GM23338 (cell line): ENCODE measurements at regions not wholly inside any gene's neighbourhood (a gene's known extent, or its start where the extent isn't known, plus 50 kb on each side); places are given as distances from the start of the nearest gene placed in this dataset.

ENCODE experiments used
- ATAC-seq: fragments of 200-7000 bp; cut with Tn5 transposase; 3 replicates; pipeline ENCODE4 v1.9.1; 2020
- DNase-seq: peaks from one replicate; pipeline ENCODE4 v3.0.0-alpha.2; 2015; ENCODE audit warnings: low spot score
- H2AFZ ChIP-seq: fragments of 200-600 bp; sonication (generic); 2 replicates; pipeline ENCODE4 v1.8.0; 2016; ENCODE audit warnings: antibody characterized with exemption, mild to moderate bottlenecking, moderate library complexity
- H3F3A ChIP-seq: fragments of 200-600 bp; sonication (generic); replicated peaks from 2 replicates; pipeline ENCODE4 v1.8.0; 2017; ENCODE audit warnings: antibody characterized with exemption, mixed run types, low read depth
- H3K27ac ChIP-seq: fragments of 200-600 bp; sonication (generic); 2 replicates; pipeline ENCODE4 v1.6.1; 2016; ENCODE audit warnings: low read depth
- H3K27me3 ChIP-seq: fragments of 200-600 bp; sonication (generic); 2 replicates; pipeline ENCODE4 v1.8.0; 2016; ENCODE audit warnings: mild to moderate bottlenecking, mixed run types, moderate library complexity; ENCODE audit not compliant: insufficient read depth
- H3K36me3 ChIP-seq: fragments of 200-600 bp; sonication (generic); 2 replicates; pipeline ENCODE4 v1.8.0; 2016; ENCODE audit warnings: mild to moderate bottlenecking; ENCODE audit not compliant: insufficient read depth
- H3K4me1 ChIP-seq: fragments of 200-600 bp; sonication (generic); 2 replicates; pipeline ENCODE4 v1.8.0; 2016; ENCODE audit warnings: mild to moderate bottlenecking, moderate library complexity; ENCODE audit not compliant: insufficient read depth
- H3K4me2 ChIP-seq: fragments of 200-600 bp; sonication (generic); 2 replicates; pipeline ENCODE4 v1.7.1; 2017; ENCODE audit warnings: mixed run types
- H3K4me3 ChIP-seq: fragments of 200-600 bp; sonication (generic); 2 replicates; pipeline ENCODE4 v1.6.1; 2016; ENCODE audit warnings: mixed run types
- H3K79me2 ChIP-seq: fragments of 200-600 bp; sonication (generic); replicated peaks from 2 replicates; pipeline ENCODE4 v1.8.0; 2017; ENCODE audit warnings: mild to moderate bottlenecking; ENCODE audit not compliant: insufficient read depth
- H3K9me2 ChIP-seq: fragments of 200-600 bp; sonication (generic); 2 replicates; pipeline ENCODE4 v1.8.0; 2017; ENCODE audit not compliant: insufficient read depth
- H4K20me1 ChIP-seq: fragments of 200-600 bp; sonication (generic); replicated peaks from 2 replicates; pipeline ENCODE4 v1.8.0; 2017; ENCODE audit warnings: mild to moderate bottlenecking; ENCODE audit not compliant: insufficient read depth
- H3K27ac Mint-ChIP-seq: 2 replicates; pipeline ENCODE4 v1.8.0; 2020; ENCODE audit warnings: inconsistent platforms, mild to moderate bottlenecking, moderate library complexity, mixed read lengths
- H3K27me3 Mint-ChIP-seq: 3 replicates; pipeline ENCODE4 v1.8.0; 2022; ENCODE audit warnings: low read depth, mild to moderate bottlenecking, moderate library complexity, mixed read lengths, inconsistent platforms; ENCODE audit not compliant: insufficient read depth, poor library complexity
- H3K36me3 Mint-ChIP-seq: 3 replicates; pipeline ENCODE4 v1.8.0; 2021; ENCODE audit warnings: low read depth, mild to moderate bottlenecking, inconsistent platforms, moderate library complexity, mixed read lengths
- H3K4me1 Mint-ChIP-seq: 3 replicates; pipeline ENCODE4 v1.8.0; 2020; ENCODE audit warnings: mild to moderate bottlenecking, inconsistent platforms, mixed read lengths
- H3K4me3 Mint-ChIP-seq: 3 replicates; pipeline ENCODE4 v1.8.0; 2021; ENCODE audit warnings: moderate library complexity, mild to moderate bottlenecking, inconsistent platforms, mixed read lengths
- H3K9me3 Mint-ChIP-seq: 3 replicates; pipeline ENCODE4 v1.8.0; 2020; ENCODE audit warnings: moderate library complexity, mild to moderate bottlenecking, inconsistent platforms, mixed read lengths
- CREB1 ChIP-seq: fragments of 250-450 bp; sonication (Bioruptor Pico); IDR thresholded peaks from 2 replicates; pipeline ENCODE4 v1.5.0; 2020; ENCODE audit warnings: low read depth, mild to moderate bottlenecking, moderate library complexity
- CTCF ChIP-seq, 2 experiments: fragments of 200-600 bp in 1 of 2; sonication (generic) in 1 of 2; conservative IDR thresholded peaks; 2 replicates each; pipeline versions ENCODE4 v1.5.1 to v1.6.1; 2016 to 2017; ENCODE audit warnings: antibody characterized with exemption in 2 of 2, low read depth in 2 of 2, mild to moderate bottlenecking in 2 of 2, moderate library complexity in 1 of 2
- ETS1 ChIP-seq: IDR thresholded peaks from 2 replicates; pipeline ENCODE4 v1.6.1; 2016; ENCODE audit warnings: antibody characterized with exemption
- EZH2 ChIP-seq: fragments of 200-600 bp; sonication (generic); IDR thresholded peaks from one replicate; pipeline ENCODE4 v1.8.0; 2017; ENCODE audit warnings: antibody characterized with exemption, mild to moderate bottlenecking, low read depth; ENCODE audit not compliant: unreplicated experiment
- EZH2phosphoT487 ChIP-seq: fragments of 200-600 bp; sonication (generic); IDR thresholded peaks from one replicate; pipeline ENCODE4 v1.8.1; 2018; ENCODE audit warnings: antibody characterized with exemption; ENCODE audit not compliant: unreplicated experiment
- JUNB ChIP-seq: IDR thresholded peaks from one replicate; pipeline ENCODE4 v1.6.1; 2016; ENCODE audit warnings: antibody characterized with exemption; ENCODE audit not compliant: unreplicated experiment
- NANOG ChIP-seq: IDR thresholded peaks from 2 replicates; pipeline ENCODE4 v1.6.1; 2016; ENCODE audit warnings: antibody characterized with exemption, borderline replicate concordance
- POLR2AphosphoS5 ChIP-seq: IDR thresholded peaks from 2 replicates; pipeline ENCODE4 v1.6.1; 2016; ENCODE audit warnings: antibody characterized with exemption, low read depth
- REST ChIP-seq: IDR thresholded peaks from one replicate; pipeline ENCODE4 v1.6.1; 2018; ENCODE audit warnings: antibody characterized with exemption; ENCODE audit not compliant: unreplicated experiment
- STAT1 ChIP-seq: IDR thresholded peaks from one replicate; pipeline ENCODE4 v1.6.1; 2016; ENCODE audit warnings: antibody characterized with exemption; ENCODE audit not compliant: unreplicated experiment
- ZNF114 ChIP-seq: fragments of 250-450 bp; sonication (Bioruptor Pico); IDR thresholded peaks from 2 replicates; pipeline ENCODE4 v1.5.0; 2020; ENCODE audit warnings: mild to moderate bottlenecking, moderate library complexity
- ZNF331 ChIP-seq: fragments of 250-450 bp; sonication (Bioruptor Pico); IDR thresholded peaks from 2 replicates; pipeline ENCODE4 v1.5.0; 2020; ENCODE audit warnings: low read depth, mild to moderate bottlenecking, moderate library complexity
- ZNF462 ChIP-seq: fragments of 250-450 bp; sonication (Bioruptor Pico); IDR thresholded peaks from 2 replicates; pipeline ENCODE4 v1.5.0; 2020; ENCODE audit warnings: mild to moderate bottlenecking, moderate library complexity

- Mint-ChIP-seq H3K4me3 (no peak overlapping the region), H3K36me3 (no peaks in the 10 kb centered on the region), H3K27ac (no peak overlapping the region), H3K27me3 (no peaks in the 10 kb centered on the region), H3K9me3 (no peaks in the 10 kb centered on the region), H3K4me1 (peaks cover 4% of the 10 kb centered on the region; the same call in 2 of the 3 replicates)
- Histone ChIP-seq H3K4me2 (no peak overlapping the region), H2AFZ (no peak overlapping the region), H3K9me2 (peaks cover 9% of the 10 kb centered on the region; the same call in 1 of the 2 replicates), H3K36me3 (no peaks in the 10 kb centered on the region), H3K27ac (no peak overlapping the region), H3K4me3 (no peak overlapping the region), H4K20me1 (no peaks in the 10 kb centered on the region), H3K27me3 (no peaks in the 10 kb centered on the region), H3K4me1 (peaks cover 1% of the 10 kb centered on the region; the same call in 1 of the 2 replicates), H3F3A (no peaks in the 10 kb centered on the region), H3K79me2 (no peaks in the 10 kb centered on the region)
- DNase-seq (no peak), ATAC-seq (no peak)
- TF ChIP-seq ZNF114 (CRISPR knock-in tag) (no peak), EZH2phosphoT487 (no peak), JUNB (no peak), ZNF462 (CRISPR knock-in tag) (no peak), POLR2AphosphoS5 (no peak), STAT1 (no peak), ETS1 (no peak), ZNF331 (CRISPR knock-in tag) (no peak), CTCF (conservative IDR thresholded peaks at IDR 0.05; ENCODE audit: low read depth in 2 of 2) (no peak), NANOG (no peak), REST (no peak), EZH2 (no peak), CREB1 (CRISPR knock-in tag) (no peak)
Measured at GRCh38 chr3:41040256-41040655, 159.0 kb upstream of the CTNNB1 start.
